ENCODE measurements at regions not wholly inside any gene's neighbourhood (a gene's known extent, or its start where the extent isn't known, plus 50 kb on each side); places are given as distances from the start of the nearest gene placed in this dataset.
"Not testable (repeated sequence)": the region's sequence is repeated elsewhere in the genome, so short reads cannot be mapped to it uniquely, and the experiment has no call there.

GRCh38 chr1:188023206-188023605, 1194.5 kb downstream of the PLA2G4A start:
- Histone ChIP-seq H3K4me1 (ENCODE audit: insufficient read depth, low read length) (no peaks in the 10 kb centered on the region), H3K36me3 (ENCODE audit: insufficient read depth, low read length) (no peaks in the 10 kb centered on the region), H3K9me3 (ENCODE audit: control insufficient read depth, insufficient read depth, low read length) (no peaks in the 10 kb centered on the region), H3K9ac (ENCODE audit: low read depth, low read length) (no peak overlapping the region)

DNA sequence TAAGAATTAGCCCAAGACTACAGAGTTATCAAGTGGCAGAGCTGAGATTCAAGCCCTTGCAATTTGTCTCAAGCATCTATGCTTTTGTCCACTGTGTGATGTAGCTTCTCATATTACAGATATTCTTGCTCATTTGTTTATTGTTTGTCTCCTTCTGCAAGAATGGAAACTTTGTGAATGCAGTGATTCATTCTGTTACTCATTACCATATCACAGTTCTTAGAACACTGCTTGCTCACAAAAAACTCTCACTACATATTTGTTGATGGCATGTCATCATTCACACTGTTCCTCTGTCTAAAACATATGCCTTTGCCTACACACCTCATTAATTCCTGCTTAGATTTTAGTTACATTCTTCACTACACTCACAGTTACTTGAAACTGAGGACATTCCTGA, 1198.9 kb downstream of the PLA2G4A start:
- Histone ChIP-seq H3K4me1 (ENCODE audit: insufficient read depth, low read length) (no peaks in the 10 kb centered on the region), H3K9me3 (ENCODE audit: control insufficient read depth, insufficient read depth, low read length) (no peaks in the 10 kb centered on the region), H3K9ac (ENCODE audit: low read depth, low read length) (no peak overlapping the region), H3K36me3 (ENCODE audit: insufficient read depth, low read length) (no peaks in the 10 kb centered on the region)

GRCh38 chr1:188037572-188037971, 1208.8 kb downstream of the PLA2G4A start:
- not testable (repeated sequence) for H3K9me3 ChIP-seq (ENCODE audit: control insufficient read depth, insufficient read depth, low read length); H3K36me3 ChIP-seq (ENCODE audit: insufficient read depth, low read length); H3K4me1 ChIP-seq (ENCODE audit: insufficient read depth, low read length); H3K9ac ChIP-seq (ENCODE audit: low read depth, low read length)

DNA sequence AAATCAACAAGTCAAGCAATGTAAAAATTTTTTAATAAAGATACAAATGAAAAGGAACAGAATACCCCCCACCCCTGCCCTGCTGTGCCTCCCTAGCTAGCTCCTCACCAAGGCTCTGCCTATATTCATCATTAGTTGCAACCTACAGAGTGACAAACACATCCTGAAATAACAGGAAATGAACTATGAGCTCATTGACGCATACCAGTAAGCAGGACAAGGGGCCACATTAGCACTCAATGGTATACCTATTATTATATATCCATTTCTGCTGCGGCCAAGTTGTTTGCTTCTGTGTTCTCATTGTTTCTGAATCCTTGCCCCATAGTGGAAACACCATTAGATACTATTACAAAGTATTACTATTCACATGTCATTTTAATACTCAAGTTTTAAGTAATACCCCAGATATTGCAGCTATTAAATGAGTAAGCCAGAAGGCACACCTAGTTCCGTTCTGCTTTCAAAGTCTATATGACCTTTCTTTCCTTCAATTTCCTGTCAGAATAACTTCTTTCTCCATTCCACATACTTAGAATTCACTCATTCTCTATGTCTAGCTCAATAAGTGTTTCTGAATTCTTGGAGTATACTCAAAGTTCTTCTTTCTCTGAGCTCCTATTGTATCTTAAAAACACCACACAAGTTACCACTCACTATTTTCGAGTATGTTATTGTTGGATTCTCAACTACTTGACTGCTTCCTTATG, 1214.9 kb downstream of the PLA2G4A start:
- Histone ChIP-seq H3K36me3 (ENCODE audit: insufficient read depth, low read length) (no peaks in the 10 kb centered on the region), H3K9ac (ENCODE audit: low read depth, low read length) (no peak overlapping the region), H3K9me3 (ENCODE audit: control insufficient read depth, insufficient read depth, low read length) (no peaks in the 10 kb centered on the region; the same call in 1 of the 2 replicates), H3K4me1 (ENCODE audit: insufficient read depth, low read length) (no peaks in the 10 kb centered on the region)

- Histone ChIP-seq H3K4me1 (ENCODE audit: insufficient read depth, low read length) (no peaks in the 10 kb centered on the region), H3K9ac (ENCODE audit: low read depth, low read length) (no peak overlapping the region), H3K36me3 (ENCODE audit: insufficient read depth, low read length) (no peaks in the 10 kb centered on the region), H3K9me3 (ENCODE audit: control insufficient read depth, insufficient read depth, low read length) (no peaks in the 10 kb centered on the region)
These were observed 1221.5 kb downstream of the PLA2G4A start for GRCh38 chr1:188050250-188050649.

DNA sequence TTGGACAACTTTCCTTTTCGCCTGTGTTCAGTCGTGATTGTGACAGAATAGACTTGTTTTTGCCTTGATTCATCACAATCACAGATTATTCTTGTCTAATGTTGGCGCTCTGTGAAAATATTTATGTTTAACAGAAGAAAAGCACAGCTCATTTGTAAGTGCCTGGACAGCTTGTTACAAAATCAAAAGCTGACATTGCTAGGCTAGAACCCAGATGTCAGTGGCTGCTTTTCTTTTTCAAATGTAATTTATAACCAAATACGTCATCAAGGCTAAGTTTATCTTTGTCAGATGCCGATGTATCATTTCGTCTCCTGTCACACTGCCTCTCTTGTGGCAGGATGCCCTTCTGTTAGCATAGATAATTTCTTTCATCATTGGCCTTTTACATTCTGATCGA, 1227.3 kb downstream of the PLA2G4A start:
- Histone ChIP-seq H3K9ac (ENCODE audit: low read depth, low read length) (no peak overlapping the region), H3K9me3 (ENCODE audit: control insufficient read depth, insufficient read depth, low read length) (no peaks in the 10 kb centered on the region), H3K36me3 (ENCODE audit: insufficient read depth, low read length) (no peaks in the 10 kb centered on the region), H3K4me1 (ENCODE audit: insufficient read depth, low read length) (no peaks in the 10 kb centered on the region)

DNA sequence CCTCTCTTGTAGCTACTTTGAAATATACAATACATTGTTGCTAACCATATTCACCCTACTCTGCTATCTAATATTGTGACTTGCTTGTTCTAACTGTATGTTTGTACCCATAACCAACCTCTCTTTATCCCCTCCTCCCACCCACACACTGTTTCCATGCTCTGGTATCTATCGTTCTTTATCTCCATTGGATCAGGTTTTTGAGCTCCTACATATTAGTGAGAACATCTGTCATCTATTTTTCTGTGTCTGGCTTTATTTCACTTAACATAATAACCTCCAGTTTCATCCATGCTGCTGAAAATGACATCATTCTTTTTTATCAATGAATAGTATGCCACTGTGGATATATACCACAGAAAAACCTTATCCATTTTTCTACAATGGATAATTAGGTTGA, 1230.1 kb downstream of the PLA2G4A start:
- H3K4me1 ChIP-seq (ENCODE audit: insufficient read depth, low read length), result no peaks in the 10 kb centered on the region
- H3K9me3 ChIP-seq (ENCODE audit: control insufficient read depth, insufficient read depth, low read length), result no peaks in the 10 kb centered on the region
- no peaks in the 10 kb centered on the region for H3K36me3 ChIP-seq (ENCODE audit: insufficient read depth, low read length)

DNA sequence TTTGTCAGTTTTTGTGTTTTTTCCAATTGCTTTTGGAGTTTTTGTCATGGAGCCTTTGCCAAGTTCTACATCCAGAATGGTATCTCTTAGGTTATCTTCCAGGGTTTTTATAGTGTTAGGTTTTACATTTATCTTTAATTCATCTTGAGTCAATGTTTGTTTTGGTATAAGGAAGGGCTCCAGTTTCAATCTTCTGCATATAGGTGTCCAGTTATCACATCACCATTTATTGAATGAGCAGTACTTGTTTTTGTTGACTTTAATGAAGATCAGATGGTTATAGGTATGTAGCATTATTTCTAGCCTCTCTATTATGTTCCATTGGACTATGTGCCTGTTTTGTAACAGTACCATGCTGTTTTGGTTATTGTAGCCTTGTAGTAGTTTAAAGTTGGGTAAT, 1233.1 kb downstream of the PLA2G4A start:
- Histone ChIP-seq H3K9ac (ENCODE audit: low read depth, low read length) (no peak overlapping the region), H3K9me3 (ENCODE audit: control insufficient read depth, insufficient read depth, low read length) (no peaks in the 10 kb centered on the region), H3K36me3 (ENCODE audit: insufficient read depth, low read length) (no peaks in the 10 kb centered on the region), H3K4me1 (ENCODE audit: insufficient read depth, low read length) (no peaks in the 10 kb centered on the region)

More for the DNA sequence above, 1230.1 kb downstream of the PLA2G4A start:
- no peak overlapping the region for H3K9ac ChIP-seq (ENCODE audit: low read depth, low read length)

- Histone ChIP-seq H3K36me3 (ENCODE audit: insufficient read depth, low read length) (no peaks in the 10 kb centered on the region), H3K9me3 (ENCODE audit: control insufficient read depth, insufficient read depth, low read length) (no peaks in the 10 kb centered on the region), H3K9ac (ENCODE audit: low read depth, low read length) (no peak overlapping the region), H3K4me1 (ENCODE audit: insufficient read depth, low read length) (no peaks in the 10 kb centered on the region)
These were observed 1233.7 kb downstream of the PLA2G4A start for GRCh38 chr1:188062456-188062855.

DNA sequence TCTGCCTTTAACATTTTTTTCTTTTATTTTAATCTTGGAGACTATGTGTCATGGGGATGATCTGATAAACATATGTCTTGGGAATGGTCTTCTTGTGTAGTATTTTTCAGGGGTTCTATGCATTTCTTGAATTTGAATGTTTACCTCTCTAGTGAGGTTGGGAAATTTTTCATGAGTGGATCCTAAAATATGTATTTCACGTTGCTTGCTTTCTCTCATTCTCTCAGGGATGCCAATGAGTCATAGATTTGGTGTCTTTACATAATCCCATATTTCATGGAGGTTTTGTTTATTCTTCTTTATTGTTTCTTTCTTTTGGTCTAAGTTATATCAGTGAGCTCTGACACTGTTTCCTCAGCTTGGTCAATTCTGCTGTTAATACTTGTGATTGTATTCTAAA, 1237.2 kb downstream of the PLA2G4A start:
- no peaks in the 10 kb centered on the region for H3K36me3 ChIP-seq (ENCODE audit: insufficient read depth, low read length)

GRCh38 chr1:188070848-188071247, 1242.1 kb downstream of the PLA2G4A start:
- H3K4me1 ChIP-seq (ENCODE audit: insufficient read depth, low read length), result no peaks in the 10 kb centered on the region
- no peaks in the 10 kb centered on the region for H3K9me3 ChIP-seq (ENCODE audit: control insufficient read depth, insufficient read depth, low read length)
- no peak overlapping the region for H3K9ac ChIP-seq (ENCODE audit: low read depth, low read length)
- H3K36me3 ChIP-seq (ENCODE audit: insufficient read depth, low read length), result no peaks in the 10 kb centered on the region

More for the DNA sequence above, 1237.2 kb downstream of the PLA2G4A start:
- H3K9ac ChIP-seq (ENCODE audit: low read depth, low read length), result no peak overlapping the region
- no peaks in the 10 kb centered on the region for H3K4me1 ChIP-seq (ENCODE audit: insufficient read depth, low read length)
- H3K9me3 ChIP-seq (ENCODE audit: control insufficient read depth, insufficient read depth, low read length), result no peaks in the 10 kb centered on the region

- peak overlapping the region; percentile 4; the same call in 1 of the 2 replicates for H3K9ac ChIP-seq (ENCODE audit: low read depth, low read length)
- no peaks in the 10 kb centered on the region for H3K9me3 ChIP-seq (ENCODE audit: control insufficient read depth, insufficient read depth, low read length)
- no peaks in the 10 kb centered on the region for H3K36me3 ChIP-seq (ENCODE audit: insufficient read depth, low read length)
- H3K4me1 ChIP-seq (ENCODE audit: insufficient read depth, low read length), result peaks cover 10% of the 10 kb centered on the region; the same call in 1 of the 2 replicates
These were observed 1260.3 kb downstream of the PLA2G4A start for GRCh38 chr1:188089015-188089414.

DNA sequence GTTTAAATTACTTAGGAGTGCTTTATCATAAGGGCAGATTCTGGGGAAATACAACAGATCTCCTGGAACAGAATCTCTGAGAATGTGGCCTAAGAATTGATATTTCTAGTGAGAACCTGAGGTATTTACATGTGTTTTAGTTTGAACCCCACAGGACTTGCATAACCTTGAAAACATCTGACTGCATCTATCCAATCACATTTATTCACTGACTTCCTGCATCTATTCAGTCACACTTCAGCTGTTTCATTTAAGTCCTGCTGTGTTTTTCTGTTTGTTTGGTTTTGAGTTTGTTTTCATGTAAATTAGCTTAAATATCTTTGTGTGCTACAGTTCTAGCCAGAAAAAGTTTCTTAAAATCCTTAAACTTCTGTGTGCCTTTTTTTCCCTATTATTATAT, 1260.7 kb downstream of the PLA2G4A start:
- Histone ChIP-seq H3K36me3 (ENCODE audit: insufficient read depth, low read length) (no peaks in the 10 kb centered on the region), H3K9me3 (ENCODE audit: control insufficient read depth, insufficient read depth, low read length) (no peaks in the 10 kb centered on the region), H3K9ac (ENCODE audit: low read depth, low read length) (no peak overlapping the region), H3K4me1 (ENCODE audit: insufficient read depth, low read length) (peaks cover 10% of the 10 kb centered on the region; the same call in 1 of the 2 replicates)

GRCh38 chr1:188096521-188096920, 1267.8 kb downstream of the PLA2G4A start:
- Histone ChIP-seq H3K9me3 (ENCODE audit: control insufficient read depth, insufficient read depth, low read length) (no peaks in the 10 kb centered on the region), H3K36me3 (ENCODE audit: insufficient read depth, low read length) (no peaks in the 10 kb centered on the region), H3K9ac (ENCODE audit: low read depth, low read length) (no peak overlapping the region), H3K4me1 (ENCODE audit: insufficient read depth, low read length) (no peaks in the 10 kb centered on the region; the same call in 1 of the 2 replicates)

DNA sequence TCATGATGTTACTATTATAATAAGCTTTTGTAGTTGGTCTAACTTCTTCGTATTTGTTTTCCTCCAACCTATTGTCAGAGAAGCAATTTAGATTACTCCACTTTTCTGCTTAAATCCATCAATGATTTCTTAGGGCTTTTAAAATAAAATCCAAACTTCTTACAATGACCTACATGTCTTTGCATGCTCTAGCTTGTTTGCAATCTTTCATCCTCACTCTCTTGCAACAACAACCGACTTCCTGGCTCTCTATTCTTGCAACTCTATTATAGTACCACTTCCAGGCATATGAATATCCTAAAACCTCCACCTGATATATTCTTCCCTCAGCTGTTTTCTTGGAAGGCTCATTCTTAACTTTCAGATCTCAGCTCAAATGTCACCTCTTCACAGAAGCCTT, 1288.7 kb downstream of the PLA2G4A start:
- H3K9ac ChIP-seq (ENCODE audit: low read depth, low read length), result no peak overlapping the region
- no peaks in the 10 kb centered on the region for H3K36me3 ChIP-seq (ENCODE audit: insufficient read depth, low read length)
- H3K9me3 ChIP-seq (ENCODE audit: control insufficient read depth, insufficient read depth, low read length), result no peaks in the 10 kb centered on the region
- H3K4me1 ChIP-seq (ENCODE audit: insufficient read depth, low read length), result no peaks in the 10 kb centered on the region
